IPS-18c (cell line): ENCODE measurements at regions not wholly inside any gene's neighbourhood (a gene's known extent, or its start where the extent isn't known, plus 50 kb on each side); places are given as distances from the start of the nearest gene placed in this dataset.

Experiments
- H3K4me3 ChIP-seq: 2 replicates; pipeline ENCODE4 v1.7.0; 2013; ENCODE audit warnings: low read depth, mild to moderate bottlenecking, low read length, moderate library complexity; ENCODE audit not compliant: insufficient read depth
- H3K9me3 ChIP-seq: one replicate; pipeline ENCODE4 v1.6.1; 2013; ENCODE audit warnings: mild to moderate bottlenecking, low read length, moderate library complexity; ENCODE audit not compliant: control insufficient read depth, insufficient read depth

DNA sequence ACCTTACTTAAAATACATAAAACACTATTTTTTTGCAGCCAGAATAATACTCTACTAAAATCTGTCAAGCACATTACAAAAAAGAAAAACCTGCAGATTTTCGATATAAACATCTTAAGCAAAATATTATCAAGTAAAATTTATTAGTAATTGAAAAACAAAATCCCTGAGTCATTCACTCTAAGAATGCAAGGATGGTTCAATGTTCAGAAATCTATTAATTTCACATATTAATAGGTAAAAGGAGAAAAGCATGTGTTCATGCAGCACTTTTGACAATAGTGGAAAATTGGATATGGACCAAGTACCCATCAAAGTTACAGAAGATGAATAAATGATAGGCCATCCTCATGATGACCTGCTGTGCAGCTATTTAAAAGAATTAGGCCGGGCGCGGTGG is 66.2 kb upstream of the OTOS start:
- H3K9me3 ChIP-seq = no peaks in the 10 kb centered on the region
- H3K4me3 ChIP-seq = no peak overlapping the region

- no peaks in the 10 kb centered on the region for H3K9me3 ChIP-seq
- no peak overlapping the region for H3K4me3 ChIP-seq
These were observed 67.2 kb upstream of the OTOS start for GRCh38 chr2:240207661-240208060.

GRCh38 chr2:240208096-240208495 is 67.6 kb upstream of the OTOS start:
- Histone ChIP-seq H3K4me3 (no peak overlapping the region), H3K9me3 (no peaks in the 10 kb centered on the region)

DNA sequence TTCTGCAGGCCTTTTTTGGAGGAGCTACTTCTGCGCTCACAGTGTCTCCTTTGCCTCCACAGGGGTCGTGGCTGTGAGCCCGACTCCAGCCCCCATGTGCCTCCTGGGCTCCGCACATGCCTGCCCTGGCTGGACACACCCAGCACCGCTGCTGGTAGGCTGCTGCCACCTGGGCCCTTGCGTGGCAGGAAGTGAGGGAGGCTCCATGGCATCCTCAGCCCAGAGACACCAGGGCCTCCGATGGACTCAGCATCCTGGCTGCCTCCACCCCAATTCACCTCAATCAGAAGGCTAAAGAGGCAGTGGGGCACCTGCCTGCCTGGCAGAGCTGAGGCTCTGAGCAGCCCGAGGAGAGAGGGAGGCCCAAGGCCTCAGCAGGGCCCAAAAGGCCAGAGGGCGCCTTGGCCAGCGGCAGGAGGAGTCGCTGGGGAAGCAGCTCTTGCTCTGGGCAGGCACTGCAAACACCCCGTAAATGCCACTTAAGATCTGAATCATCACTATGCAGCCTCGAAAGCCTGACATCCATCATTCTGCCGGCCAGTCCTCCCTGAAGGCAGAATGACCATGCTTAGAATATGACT is 68.3 kb upstream of the OTOS start:
- no peaks in the 10 kb centered on the region for H3K9me3 ChIP-seq

GRCh38 chr2:240209493-240209892 is 69.0 kb upstream of the OTOS start:
- H3K9me3 ChIP-seq = no peaks in the 10 kb centered on the region
- no peak overlapping the region for H3K4me3 ChIP-seq

More for the DNA sequence above, 68.3 kb upstream of the OTOS start:
- H3K4me3 ChIP-seq = no peak overlapping the region

- Histone ChIP-seq H3K9me3 (no peaks in the 10 kb centered on the region), H3K4me3 (no peak overlapping the region)
These were observed 69.9 kb upstream of the OTOS start for GRCh38 chr2:240210198-240210965.

- Histone ChIP-seq H3K4me3 (no peak overlapping the region), H3K9me3 (no peaks in the 10 kb centered on the region)
These were observed 70.6 kb upstream of the OTOS start for GRCh38 chr2:240211096-240211495.

- no peaks in the 10 kb centered on the region for H3K9me3 ChIP-seq
- no peak overlapping the region for H3K4me3 ChIP-seq
These were observed 71.4 kb upstream of the OTOS start for GRCh38 chr2:240211598-240212424.

DNA sequence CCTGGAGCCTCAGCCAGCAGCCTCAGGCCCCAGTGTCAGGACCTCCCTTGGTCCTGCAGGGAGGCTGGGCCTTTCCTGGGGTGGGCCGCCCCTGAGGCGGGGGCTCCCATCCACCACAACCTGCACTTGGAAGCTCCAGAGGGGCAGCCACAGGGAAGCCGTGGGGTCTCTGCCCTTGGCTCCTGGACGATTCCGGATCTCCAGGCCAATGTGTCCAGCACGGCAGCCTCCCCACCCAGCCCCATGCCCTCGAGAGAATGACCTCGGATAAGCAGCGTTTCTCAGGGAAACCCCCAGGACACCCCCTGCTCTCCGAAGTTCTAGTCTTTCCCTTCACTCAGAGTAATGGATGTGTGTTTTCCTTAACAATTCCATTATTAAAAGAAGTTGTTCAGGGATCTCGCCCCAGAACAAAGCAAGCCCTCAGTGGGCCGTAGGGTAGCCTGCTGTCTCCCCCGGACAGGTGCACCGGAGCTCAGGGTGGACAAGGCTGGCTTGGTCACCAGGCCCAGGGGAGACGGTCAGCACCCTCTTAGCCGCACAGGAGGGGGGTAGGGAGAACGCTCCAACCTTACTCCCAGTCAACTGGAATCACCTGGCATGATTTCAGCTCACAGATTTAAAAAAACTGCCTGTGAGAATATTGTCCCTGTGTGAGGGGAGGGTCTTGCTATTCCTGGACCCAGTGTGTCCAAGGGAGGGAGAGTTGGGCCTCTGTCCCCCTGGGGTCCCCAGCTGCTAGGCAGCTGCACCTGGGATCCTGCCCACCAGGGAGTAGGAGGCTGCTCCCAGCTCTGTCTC is 72.2 kb upstream of the OTOS start:
- no peaks in the 10 kb centered on the region for H3K9me3 ChIP-seq

GRCh38 chr2:240213226-240213475 is 72.7 kb upstream of the OTOS start:
- Histone ChIP-seq H3K4me3 (no peak overlapping the region), H3K9me3 (no peaks in the 10 kb centered on the region)

More for the DNA sequence above, 72.2 kb upstream of the OTOS start:
- H3K4me3 ChIP-seq = no peak overlapping the region

DNA sequence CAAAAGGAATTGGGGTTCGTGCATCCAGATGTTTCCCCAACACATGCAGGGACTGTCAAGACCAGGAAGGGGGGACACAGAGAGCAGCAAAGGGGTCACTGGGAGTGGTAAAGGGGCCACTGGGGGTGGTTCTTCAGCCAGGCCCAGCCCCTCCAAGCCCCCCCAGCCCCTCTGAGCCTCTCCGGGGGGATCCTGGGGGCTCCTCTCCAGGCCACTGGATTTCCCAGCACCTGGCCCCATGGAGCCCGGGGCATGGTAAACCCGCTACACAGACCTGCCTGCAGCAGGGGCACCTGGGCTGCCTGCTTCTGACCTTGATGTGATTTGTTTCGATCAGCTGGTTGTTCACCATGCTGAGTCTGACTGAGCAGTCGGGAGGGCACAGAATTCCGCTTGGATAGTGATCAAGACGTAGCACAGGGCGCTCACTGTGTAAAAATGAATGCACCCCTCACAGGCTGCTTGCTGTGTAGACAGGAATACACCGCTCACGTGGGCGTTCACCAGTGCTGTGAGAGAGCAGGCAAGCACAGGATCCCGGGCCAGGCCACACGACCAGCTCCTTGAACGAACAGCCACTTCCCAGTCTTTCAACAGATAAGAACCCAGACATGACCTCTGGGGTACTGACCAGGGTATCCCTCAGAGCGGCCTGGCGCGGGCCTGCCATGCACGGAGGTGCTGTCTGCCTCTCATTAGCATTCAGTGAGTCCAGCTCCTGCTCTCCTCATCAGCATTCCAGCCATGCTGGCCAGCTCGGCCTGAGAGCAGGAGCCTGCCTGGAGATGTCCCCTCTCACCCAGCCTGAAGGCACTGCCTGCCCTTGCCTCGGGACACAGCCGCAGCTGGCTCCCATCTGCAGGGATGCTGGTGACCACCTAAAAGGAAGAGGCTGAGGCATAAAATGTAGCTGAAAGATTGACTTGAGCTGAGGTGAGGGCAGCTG is 73.3 kb upstream of the OTOS start:
- Histone ChIP-seq H3K4me3 (no peak overlapping the region), H3K9me3 (no peaks in the 10 kb centered on the region)

DNA sequence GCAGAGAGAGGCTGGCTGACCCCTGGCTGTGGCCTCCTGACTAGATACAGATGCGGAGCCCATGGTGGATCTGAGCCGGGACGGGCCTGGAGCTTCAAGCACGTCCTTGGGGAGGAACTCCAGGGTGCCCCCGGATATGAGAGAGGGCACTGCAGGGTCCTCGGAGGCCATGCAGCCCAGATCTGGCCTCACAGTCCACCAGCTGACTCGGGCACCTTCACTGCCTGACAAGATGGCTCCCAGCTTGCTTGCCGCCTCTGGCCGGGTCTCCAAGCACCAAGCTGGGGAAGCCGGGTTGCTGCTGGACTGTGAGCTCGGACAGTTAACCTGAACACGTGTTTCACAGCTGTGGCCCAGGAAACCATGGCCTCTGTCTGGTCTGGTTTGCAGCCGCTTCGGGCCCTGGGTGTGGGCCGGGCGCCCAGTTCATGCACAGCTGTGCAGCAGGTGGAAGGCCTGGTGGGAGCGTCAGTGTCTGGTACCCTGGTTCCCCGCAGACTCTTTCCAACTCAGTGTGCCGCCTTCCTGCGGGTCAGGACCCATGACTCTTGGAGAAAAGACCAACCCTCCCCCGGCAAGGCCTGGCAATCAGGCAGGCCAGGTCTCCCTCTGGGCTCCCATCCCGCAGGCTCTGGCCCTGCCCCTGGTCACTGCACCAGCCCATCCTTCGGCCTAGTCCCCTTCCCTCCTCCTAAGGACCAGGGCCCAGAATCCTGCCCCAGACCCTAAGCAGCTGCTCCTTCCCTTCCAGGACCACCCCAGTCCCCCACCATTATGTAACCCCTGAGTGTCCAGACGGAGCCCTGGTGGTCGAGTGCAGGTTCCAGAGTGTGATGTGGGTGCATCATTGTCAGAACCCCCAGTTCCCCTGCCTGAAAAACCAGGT is 74.6 kb upstream of the OTOS start:
- Histone ChIP-seq H3K9me3 (no peaks in the 10 kb centered on the region), H3K4me3 (no peak overlapping the region)

DNA sequence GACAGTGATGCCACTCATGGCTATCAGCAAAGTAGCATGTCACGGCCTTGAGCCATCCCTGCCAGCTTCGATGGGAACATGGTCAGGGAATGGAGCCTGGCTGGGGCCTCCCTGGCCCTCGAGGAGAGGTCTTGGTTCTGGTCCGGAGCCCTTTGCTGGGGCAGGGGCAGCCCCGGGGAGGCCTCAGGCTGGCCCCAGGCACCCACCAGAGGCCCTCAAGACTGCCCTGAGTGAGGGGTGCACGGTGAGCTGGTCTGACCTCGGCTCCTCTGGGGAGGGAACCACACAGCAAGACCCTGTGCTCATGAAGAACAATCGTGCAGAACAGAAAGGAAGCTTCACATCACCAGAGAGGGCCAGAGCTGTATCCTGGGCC is 75.2 kb upstream of the OTOS start:
- Histone ChIP-seq H3K9me3 (no peaks in the 10 kb centered on the region), H3K4me3 (no peak overlapping the region)

- no peak overlapping the region for H3K4me3 ChIP-seq
- no peaks in the 10 kb centered on the region for H3K9me3 ChIP-seq
These were observed 75.7 kb upstream of the OTOS start for GRCh38 chr2:240216167-240216566.

- Histone ChIP-seq H3K4me3 (no peak overlapping the region), H3K9me3 (no peaks in the 10 kb centered on the region)
These were observed 77.2 kb upstream of the OTOS start for GRCh38 chr2:240217431-240218301.
